Left hindlimb (tissue), 1 donor: ENCODE measurements at regions not wholly inside any gene's neighbourhood (a gene's known extent, or its start where the extent isn't known, plus 50 kb on each side); places are given as distances from the start of the nearest gene placed in this dataset.

Experiments used
- DNase-seq: peaks from one replicate; pipeline ENCODE4 v3.0.0-alpha.2; 2018

- no peak for DNase-seq
These were observed 154.8 kb upstream of the TOM1L1 start for GRCh38 chr17:54745862-54746261.

DNA sequence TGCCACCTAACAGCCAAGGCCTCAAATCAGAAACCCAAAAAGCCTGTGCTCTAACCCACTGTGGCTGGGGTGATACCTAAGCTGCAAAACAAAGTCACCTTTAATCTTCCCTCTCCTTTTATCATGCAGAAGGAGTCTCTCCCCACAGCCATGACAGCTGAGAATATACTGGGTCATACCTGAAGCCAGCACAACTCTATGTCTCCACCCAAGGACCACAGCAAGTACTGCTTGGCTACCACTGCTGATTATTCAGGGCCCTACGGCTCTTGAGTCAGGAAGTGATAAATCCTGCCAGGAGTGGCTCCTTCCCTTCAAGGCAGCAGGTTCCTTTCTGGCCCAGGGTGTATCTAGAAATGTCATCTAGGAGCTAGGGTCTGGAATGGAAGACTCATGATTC lies 151.5 kb upstream of the TOM1L1 start:
- no peak for DNase-seq

DNA sequence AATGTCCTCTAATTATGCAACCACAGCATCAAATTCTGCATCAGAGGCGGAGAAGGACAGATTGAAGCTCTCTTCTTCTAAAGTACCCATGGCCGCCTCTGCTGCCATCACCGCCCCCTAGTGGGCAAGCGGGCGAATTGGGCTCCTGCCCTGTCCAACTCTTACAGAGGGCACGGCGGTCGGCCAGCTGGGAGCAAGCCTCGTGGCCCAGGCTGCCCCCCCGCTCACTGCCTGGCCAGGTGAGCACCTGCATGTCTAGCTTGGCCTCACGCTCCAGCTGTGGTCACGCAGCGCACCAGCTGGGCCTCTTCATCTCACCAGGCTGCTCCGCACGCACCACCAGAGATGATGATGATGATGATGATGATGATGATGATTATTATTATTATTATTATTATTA lies 146.1 kb upstream of the TOM1L1 start:
- DNase-seq = no peak

DNA sequence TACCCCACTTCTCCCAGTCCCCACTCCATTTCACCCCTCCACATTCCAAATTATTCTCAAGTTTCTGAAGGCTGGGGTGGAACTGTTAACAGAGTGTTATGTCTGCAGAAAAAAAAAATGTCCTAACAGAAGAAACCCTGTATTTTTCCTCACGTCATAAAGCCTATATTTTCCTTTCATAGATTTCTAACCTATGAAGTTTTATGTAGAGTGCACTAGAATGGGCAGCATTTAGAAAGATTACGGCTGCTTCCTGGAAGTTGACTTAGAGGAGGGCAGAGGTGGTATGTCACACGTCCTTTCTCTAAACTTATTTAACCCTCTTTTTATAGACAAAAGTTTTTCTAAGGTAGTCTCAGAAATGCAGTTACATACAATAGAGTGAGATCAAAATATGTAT lies 139.8 kb upstream of the TOM1L1 start:
- no peak for DNase-seq

DNA sequence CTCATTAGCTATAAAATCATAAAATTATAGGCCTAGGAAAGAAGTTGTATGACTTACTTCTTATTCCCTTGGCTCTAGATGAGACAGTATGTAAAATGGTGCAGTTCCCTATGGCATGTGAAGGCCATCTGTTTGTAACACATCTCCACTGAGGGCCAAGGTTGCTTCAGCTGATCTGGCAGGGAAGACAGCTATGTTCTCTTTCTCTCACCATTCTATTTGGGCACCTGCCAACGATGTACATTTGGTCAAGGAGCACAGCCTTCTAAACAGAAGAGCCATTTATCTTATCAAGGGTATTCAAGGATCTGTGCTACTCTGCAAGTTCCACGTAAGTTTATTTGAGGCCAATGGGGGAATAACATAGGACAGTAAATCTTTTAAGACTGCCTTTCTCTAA lies 129.8 kb upstream of the TOM1L1 start:
- no peak for DNase-seq

GRCh38 chr17:54771409-54771915 lies 129.2 kb upstream of the TOM1L1 start:
- no peak for DNase-seq

DNA sequence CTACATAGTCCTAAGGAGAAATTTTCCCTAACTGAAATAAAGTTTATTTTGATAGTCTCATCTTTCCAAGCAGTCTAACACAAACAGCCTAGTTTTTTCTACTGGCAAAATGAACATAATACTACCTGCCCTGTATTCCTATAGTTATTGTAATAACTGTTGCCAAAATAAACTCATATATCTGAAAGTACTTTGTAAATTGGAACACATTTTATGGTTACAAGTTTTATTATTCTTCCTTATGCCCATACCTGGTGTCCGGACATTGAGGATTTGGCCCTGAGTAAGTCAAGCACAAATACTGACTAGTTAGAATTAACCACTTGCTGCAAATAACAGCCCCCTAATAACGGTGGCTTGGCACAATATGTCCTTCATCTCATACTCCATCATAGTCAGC lies 120.4 kb upstream of the TOM1L1 start:
- DNase-seq = no peak

- DNase-seq = no peak
These were observed 119.3 kb upstream of the TOM1L1 start for GRCh38 chr17:54781389-54781788.

DNA sequence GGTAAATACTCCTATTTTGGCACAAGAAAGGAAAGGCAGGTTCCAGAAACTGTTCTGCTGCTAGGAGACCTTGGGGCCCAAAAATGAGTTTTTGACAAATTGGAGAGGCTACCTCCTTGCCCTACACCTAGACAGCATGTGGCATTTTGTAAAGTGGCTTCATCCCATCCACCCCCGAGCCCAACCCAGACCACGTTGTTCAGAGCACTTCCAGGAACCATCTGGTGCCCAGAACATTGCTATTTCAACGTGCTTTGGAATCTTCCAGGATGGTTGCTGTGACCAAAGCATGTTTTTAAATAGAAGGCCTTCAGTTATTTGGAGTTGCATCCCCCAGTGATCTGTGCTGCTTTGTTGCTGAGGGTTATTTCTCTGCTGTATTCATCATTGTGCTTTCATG lies 116.3 kb upstream of the TOM1L1 start:
- DNase-seq = no peak

- DNase-seq = no peak
These were observed 114.9 kb upstream of the TOM1L1 start for GRCh38 chr17:54785643-54786268.

GRCh38 chr17:54789101-54789880 lies 111.4 kb upstream of the TOM1L1 start:
- no peak for DNase-seq

DNA sequence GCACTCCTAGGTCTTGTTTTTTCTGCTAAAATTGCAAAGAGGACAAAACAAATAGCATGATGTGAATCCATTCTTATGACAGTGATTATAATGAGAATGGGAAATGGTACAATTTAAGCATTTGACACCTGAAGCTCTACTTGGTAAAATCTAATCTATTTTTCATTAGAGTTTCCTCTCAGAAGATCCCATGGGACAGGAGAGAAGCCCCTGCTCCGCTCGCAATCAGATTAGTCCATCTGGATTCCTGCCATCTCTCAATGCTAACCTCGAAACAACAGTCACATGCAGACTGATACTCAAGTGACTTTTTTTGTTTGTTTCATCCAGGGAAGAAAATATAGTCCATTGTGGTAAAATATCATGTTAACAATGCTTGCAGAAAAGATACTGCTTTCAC lies 107.4 kb upstream of the TOM1L1 start:
- no peak for DNase-seq

DNA sequence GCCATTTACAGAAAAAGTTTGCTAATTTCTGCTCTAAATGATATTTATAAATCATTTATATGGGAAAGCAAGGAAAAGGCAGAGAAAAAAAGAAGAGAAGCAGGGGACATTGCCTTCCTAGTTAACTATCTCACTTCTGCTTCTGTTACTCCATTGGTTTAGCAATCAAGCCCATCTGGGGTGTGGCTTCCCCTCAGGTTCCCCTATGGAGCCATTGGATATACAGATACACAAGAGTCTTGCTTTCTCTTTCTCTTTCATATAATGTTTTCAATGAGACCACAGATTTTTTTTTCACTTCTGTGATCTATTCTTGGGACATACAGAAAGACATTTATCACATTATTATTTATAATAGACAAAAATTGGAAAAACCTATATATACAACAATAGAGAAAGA lies 105.6 kb upstream of the TOM1L1 start:
- DNase-seq = no peak

DNA sequence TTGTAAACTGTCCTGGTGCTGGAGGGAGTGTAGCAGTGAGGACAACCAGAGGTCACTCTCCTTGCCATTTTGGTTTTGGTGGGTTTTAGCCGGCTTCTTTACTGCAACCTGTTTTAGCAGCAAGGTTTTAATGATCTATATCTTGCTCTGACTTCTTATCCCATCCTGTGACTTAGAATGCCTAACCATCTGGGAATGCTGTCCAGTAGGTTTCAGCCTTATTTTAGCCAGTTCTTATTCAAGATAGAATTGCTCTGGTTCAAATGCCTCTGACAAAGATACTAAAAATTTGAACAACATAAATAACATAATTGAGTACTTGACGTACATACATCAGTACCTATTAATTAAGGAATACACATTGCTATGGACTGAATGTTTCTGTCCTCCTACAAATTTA lies 93.3 kb upstream of the TOM1L1 start:
- no peak for DNase-seq

- DNase-seq = no peak
These were observed 86.8 kb upstream of the TOM1L1 start for GRCh38 chr17:54813896-54814295.

DNA sequence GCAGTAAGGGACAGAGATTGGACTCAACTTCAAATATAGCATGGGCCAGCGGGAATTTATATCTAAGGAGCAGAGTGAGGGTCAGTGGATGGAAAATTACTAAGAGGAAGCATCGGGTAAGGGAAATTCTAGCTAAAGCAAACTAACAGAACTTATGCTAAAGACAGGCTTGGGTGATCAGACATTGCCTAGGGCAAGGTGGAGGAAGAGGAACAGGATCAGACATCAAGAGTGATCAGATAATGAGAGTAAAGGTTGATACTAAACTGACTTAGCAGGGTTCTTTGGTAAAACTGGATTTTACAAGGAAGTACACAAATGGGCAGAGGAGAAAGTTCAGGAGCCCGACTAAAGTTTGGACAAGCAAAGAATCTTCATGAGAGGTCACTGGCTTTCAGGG lies 86.3 kb upstream of the TOM1L1 start:
- no peak for DNase-seq

GRCh38 chr17:54834086-54834485 lies 66.6 kb upstream of the TOM1L1 start:
- no peak for DNase-seq

DNA sequence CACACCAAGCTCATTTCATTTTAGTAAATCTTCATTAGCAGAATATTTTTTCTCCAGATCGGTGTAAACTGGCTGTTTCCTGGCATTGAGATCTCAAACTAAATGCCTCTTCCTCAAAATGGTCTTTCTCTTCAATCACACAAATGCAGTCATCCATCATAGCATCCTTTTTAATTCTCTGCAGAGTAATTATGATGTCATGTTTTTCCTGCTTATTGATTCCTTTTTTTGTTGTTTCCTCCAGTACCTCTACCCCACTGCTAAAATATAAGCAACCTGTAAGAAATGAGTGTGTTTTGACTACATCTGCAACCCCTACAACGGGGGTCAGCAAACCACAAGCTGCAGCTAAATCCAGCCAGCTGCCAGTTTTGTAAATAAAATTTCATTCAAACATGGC lies 65.6 kb upstream of the TOM1L1 start:
- DNase-seq = no peak

GRCh38 chr17:54836723-54837462 lies 63.8 kb upstream of the TOM1L1 start:
- DNase-seq = no peak

DNA sequence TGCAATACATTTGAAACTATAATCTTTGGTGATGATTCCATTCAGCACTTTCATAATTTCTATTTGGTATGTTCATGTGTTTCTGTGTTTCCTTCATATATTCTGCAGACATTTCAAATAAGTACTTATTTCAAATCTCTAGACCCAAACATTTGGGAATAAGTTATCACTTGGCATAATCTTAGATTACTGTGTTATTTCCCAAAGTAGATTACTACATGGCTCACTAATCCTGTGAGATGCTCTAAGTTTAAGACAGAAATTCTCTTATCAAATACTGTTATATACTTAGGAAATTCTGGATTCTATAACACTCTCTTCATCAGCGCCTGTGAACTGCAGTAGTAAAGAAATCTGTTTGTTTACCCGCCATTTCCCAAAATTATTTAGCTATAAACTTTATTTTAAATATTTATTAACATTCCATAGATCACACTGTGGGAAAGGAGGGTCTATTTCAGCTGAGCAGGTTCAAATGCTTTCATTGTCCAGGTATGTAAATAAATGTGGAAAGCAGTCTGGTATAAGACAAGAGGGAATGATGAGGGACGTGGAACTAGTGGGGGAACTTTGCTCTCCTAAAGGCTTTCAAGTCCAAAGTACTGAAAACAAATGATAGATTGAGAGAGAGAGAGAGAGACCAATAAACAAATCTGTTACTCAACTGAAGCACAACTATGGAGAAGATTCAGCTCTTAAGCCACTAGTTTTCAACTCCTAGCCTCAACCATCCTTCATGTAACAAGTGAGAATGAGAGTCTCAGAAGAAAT lies 61.8 kb upstream of the TOM1L1 start:
- no peak for DNase-seq

DNA sequence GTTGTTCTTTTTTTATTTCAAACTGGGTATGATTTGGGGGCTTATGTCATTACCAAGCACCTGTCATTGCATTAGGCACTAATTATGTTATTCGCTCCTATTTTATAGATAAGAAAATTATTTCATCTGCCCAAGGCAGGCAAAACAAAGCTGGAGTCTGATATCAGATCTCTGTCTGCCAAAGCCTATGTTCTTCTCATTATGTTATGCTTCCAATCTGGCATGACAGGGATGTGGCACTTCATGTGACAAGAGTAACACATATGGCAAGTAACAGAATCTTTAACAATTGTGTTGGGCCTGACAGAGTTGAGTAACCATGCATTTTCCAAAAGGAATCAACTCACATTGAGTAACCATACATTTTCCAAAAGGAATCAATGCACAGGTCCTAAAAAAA lies 61.2 kb upstream of the TOM1L1 start:
- no peak for DNase-seq

DNA sequence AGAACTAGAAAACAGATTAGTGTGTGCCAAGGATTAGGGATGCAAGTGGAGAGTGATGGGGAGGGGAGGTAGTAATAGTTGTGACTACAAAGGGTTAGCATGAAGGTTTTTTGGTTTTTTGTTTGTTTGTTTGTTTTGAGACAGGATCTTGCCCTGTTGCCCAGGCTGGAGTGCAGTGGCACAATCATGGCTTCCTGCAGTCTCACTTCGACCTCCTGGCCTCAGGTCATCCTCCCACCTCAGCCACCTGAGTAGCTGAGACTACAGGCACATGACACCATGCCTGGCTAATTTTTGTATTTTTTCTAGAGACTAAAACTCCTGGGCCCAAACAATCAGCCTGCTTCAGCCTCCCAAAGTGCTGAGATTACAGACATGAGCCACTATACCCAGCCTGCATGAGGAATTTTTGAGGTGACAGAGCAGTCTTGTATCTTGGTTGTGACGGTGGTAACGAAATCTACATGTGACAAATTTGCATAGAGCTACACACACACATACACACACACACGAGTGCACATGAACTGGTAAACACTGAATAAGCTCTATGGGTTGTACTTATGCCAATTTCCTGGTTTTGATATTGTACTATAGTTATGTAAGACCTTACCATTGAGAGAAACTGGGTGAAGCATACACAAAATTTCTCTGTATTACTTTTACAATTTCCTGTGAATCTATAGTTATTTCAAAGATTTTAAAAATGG lies 59.6 kb upstream of the TOM1L1 start:
- DNase-seq = no peak

DNA sequence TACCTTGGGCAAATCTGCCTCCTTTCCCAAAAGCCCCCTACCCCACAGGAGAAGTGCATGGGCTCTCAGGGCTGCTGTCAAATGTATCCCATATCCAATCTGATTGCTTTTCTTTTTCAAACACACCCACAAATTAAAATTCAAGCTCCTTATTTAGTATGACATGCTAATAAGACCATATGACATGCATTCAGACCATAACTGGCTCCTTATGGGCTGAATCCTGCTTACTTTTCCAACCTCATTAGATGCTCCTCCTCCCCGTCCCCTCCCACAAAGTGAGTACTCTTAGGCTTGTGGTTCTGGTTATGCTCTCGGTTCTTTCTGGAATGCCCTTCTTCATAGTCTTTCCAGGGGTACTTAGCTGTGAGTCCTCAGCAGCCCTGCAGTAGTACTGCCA lies 59.0 kb upstream of the TOM1L1 start:
- no peak for DNase-seq
